GM12875 (cell line): ENCODE measurements at regions not wholly inside any gene's neighbourhood (a gene's known extent, or its start where the extent isn't known, plus 50 kb on each side); places are given as distances from the start of the nearest gene placed in this dataset.

Source experiments
- H3K4me3 ChIP-seq: one replicate; pipeline ENCODE4 v1.5.1; 2011; ENCODE audit warnings: low read depth, low read length, control low read depth
- TF ChIP-seq, protein P1 (sequence below): IDR thresholded peaks from 2 replicates; pipeline ENCODE4 v1.5.1; 2011; ENCODE audit warnings: low read depth, mild to moderate bottlenecking, control low read depth, inconsistent platforms, low read length, moderate library complexity, borderline replicate concordance; ENCODE audit not compliant: insufficient read depth

DNA sequence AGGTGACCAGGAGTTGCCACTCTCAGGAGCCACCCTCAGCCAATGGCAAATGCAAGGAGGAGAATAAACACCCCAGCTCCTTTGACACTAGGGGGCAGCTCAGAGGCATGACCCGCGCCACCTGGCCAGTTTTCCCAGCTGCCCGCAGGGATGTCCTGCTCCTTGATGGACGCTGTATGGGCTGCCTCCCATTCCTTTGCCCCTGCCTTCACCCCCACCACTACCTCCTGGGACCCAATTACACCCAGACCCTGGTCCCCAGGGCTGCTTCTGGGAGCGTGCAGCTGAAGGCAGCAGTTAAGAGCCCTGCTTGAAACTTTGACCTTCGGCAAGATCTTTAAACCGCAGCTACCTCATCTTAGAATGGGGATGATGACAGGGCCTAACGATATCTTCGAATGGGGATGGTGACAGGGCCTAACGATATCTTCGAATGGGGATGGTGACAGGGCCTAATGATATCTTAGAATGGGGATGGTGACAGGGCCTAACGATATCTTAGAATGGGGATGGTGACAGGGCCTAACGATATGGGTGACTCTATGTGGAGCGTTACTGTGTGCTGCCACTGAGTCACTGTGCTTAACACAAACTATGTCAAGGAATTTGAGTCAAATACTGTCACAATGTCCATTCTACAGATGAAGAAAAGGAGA lies 163.0 kb upstream of the KAZN start:
- no peak overlapping the region for H3K4me3 ChIP-seq
- TF ChIP-seq, protein P1, sequence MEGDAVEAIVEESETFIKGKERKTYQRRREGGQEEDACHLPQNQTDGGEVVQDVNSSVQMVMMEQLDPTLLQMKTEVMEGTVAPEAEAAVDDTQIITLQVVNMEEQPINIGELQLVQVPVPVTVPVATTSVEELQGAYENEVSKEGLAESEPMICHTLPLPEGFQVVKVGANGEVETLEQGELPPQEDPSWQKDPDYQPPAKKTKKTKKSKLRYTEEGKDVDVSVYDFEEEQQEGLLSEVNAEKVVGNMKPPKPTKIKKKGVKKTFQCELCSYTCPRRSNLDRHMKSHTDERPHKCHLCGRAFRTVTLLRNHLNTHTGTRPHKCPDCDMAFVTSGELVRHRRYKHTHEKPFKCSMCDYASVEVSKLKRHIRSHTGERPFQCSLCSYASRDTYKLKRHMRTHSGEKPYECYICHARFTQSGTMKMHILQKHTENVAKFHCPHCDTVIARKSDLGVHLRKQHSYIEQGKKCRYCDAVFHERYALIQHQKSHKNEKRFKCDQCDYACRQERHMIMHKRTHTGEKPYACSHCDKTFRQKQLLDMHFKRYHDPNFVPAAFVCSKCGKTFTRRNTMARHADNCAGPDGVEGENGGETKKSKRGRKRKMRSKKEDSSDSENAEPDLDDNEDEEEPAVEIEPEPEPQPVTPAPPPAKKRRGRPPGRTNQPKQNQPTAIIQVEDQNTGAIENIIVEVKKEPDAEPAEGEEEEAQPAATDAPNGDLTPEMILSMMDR = no peak; the same call in 1 of the 2 replicates

DNA sequence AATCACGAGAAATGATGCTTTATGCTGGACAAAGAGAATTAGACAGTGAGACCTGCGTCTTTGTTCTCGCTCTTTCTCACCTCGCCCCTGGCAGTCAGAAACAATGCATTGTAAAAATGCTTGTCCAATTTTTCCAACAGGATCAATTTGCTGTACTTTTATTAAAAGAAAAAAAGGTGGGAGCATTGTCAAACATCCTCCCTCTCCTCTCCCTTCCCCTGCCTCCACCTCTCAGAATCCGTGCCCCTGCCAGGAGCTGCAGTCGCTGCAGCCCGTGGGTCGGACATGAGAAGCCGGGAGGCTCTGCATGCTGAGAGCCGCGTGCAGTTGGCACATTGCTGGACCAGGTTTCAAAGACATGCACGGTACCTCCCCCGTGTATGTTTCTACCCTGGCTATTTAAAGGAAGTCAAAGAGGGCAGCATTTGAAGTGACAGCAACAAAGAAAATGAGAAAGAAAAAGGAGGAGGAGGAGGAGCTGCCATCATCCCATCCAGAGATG lies 161.0 kb upstream of the KAZN start:
- H3K4me3 ChIP-seq = no peak overlapping the region
- TF ChIP-seq, protein P1 = no peak

DNA sequence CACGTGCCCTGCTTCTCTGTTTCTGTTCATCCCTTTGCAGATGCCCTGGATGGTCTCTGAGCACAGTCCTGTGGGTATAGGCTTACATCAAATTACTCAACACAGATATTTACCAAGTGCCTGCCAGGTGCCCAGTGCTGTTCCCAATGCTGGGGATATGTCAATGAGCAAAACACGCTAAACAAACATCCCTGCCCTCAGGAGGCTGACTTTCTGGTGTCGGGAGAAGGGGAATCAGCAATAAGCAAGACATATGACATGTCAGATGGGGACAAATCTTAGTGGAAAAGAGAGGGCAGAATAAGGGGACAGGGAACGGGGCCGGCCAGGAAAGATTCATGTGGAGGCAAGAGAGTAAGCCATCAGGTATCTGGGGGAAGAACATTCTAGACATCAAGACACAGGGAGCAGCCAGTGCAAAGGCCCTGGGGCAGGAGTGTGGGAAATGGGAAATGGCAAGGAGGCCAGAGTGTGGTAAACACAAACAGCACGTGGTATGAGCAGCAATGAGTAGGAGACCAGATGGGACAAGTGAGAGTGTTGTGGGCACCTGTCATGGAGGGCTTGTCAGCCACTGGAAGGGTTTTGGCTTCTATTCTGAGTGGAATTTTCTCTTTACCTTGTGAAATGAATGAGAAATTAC lies 160.2 kb upstream of the KAZN start:
- TF ChIP-seq, protein P1 = no peak
- H3K4me3 ChIP-seq = no peak overlapping the region

DNA sequence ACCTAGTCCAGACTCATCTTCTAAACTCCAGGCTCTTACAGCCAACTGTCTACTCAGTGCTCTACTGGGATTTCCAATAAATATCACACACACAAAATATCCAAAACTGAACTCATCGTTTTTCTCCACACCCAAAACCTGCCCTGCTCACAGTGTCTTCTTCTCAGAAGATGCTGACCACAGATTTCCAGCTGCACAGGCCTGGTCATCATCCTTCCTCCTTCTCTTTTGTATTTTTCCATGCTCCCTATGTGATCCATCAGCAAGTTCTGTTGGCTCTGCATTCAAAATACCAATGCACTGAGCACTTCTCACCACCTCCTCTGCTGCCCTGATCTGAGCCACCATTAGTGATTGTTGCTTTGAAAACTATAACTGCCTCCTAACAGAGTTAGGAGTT lies 159.5 kb upstream of the KAZN start:
- TF ChIP-seq, protein P1 = no peak
- H3K4me3 ChIP-seq = no peak overlapping the region

DNA sequence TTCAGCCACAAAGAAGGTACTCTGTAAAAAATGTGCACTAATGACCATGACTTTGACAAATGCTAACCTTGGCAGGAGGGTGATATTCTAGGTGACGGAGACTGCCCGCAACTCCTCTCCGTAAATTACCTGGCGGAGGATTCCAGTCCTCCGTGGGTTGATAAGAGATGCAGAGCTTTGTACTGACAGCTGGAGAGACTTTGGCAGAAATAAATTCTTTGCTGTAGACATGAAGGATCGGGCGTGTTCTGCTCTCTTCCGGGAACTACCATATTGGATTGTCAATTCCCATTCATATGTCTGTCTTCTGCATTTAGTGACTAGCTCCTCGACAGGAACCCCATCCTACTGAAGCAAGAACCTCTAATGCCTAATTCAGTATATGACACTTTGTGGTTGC lies 158.3 kb upstream of the KAZN start:
- H3K4me3 ChIP-seq = no peak overlapping the region
- TF ChIP-seq, protein P1 = no peak

DNA sequence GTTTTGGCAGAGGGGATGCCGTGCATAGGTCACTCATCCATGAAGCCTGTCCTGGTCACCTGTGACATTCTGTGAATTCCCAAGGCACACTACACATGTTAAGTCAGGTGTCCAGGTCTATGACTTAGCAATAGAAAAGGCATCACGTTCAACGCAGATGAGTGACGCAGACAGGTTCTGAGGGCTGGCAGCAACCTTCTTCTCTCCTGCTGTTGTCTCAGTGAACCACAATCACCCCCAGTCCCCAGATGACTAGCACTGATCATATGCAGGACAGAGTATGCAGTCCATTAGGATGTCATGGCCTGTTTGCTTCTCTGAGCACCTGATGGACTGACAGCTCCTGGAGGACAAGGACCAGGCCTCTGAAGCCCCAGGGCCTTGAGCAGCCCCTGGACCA lies 157.8 kb upstream of the KAZN start:
- TF ChIP-seq, protein P1 = no peak
- H3K4me3 ChIP-seq = no peak overlapping the region

DNA sequence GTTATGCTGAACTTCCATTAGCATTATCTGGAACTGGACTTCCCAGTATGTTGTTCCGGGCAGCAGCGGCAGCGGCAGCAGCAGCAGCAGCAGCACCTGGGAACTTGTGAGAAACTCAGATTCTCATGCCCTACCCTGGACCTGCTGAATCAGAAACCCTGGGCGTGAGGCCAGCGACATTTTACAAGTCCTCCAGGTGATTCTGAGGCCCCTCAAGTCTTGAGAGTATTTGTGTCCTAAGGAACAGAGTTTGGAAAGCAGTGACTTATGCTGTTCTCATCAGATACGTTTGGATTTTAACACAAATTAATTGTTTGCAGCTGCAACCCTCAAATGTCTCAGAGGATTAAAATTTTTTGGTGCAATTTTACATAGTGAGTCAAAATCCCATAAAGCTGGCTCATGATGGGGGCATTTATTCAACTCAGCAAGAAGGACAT lies 157.2 kb upstream of the KAZN start:
- H3K4me3 ChIP-seq = no peak overlapping the region

More for the DNA sequence above, 157.2 kb upstream of the KAZN start:
- TF ChIP-seq, protein P1 = no peak
